Inferior parietal cortex (tissue), 1 donor: ENCODE measurements at regions not wholly inside any gene's neighbourhood (a gene's known extent, or its start where the extent isn't known, plus 50 kb on each side); places are given as distances from the start of the nearest gene placed in this dataset.

ENCODE experiments used
- DNase-seq: peaks from one replicate; pipeline ENCODE4 v3.0.0-alpha.2; 2016; ENCODE audit errors: extremely low spot score

GRCh38 chr11:33413301-33413700, 156.1 kb downstream of the HIPK3 start:
- no peak for DNase-seq

GRCh38 chr11:33412241-33412640, 155.1 kb downstream of the HIPK3 start:
- DNase-seq = no peak

GRCh38 chr11:33411751-33412150, 154.6 kb downstream of the HIPK3 start:
- no peak for DNase-seq

- DNase-seq = no peak
Observed at GRCh38 chr11:33410086-33410765, 153.0 kb downstream of the HIPK3 start.
